ENCODE measurements at regions not wholly inside any gene's neighbourhood (a gene's known extent, or its start where the extent isn't known, plus 50 kb on each side); places are given as distances from the start of the nearest gene placed in this dataset.
"Not testable (repeated sequence)": the region's sequence is repeated elsewhere in the genome, so short reads cannot be mapped to it uniquely, and the experiment has no call there.

- H3K36me3 ChIP-seq: no peaks in the 10 kb centered on the region
- intact Hi-C loops (cut with DNase I): no loop called here
- H3K27me3 ChIP-seq: no peaks in the 10 kb centered on the region
- TF ChIP-seq CTCF (IDR thresholded peaks at IDR 0.05): no peak
- no peaks in the 10 kb centered on the region for H3K9me3 ChIP-seq
- no peaks in the 10 kb centered on the region for H3K4me1 ChIP-seq
- DNase-seq: no peak
- no peak overlapping the region for H3K9ac ChIP-seq (ENCODE audit: low read depth in 2 of 2, low read length in 2 of 2)
- H3K27ac ChIP-seq: no peak overlapping the region
- no peak overlapping the region for H3K4me3 ChIP-seq
Measured at GRCh38 chr6:154624038-154624599, 109.1 kb upstream of the SCAF8 start.

GRCh38 chr6:154624727-154625126 is 108.5 kb upstream of the SCAF8 start:
- H3K36me3 ChIP-seq; H3K4me1 ChIP-seq; H3K27me3 ChIP-seq; H3K4me3 ChIP-seq; intact Hi-C loops (cut with DNase I); DNase-seq; H3K27ac ChIP-seq; H3K9ac ChIP-seq (ENCODE audit: low read depth in 2 of 2, low read length in 2 of 2); H3K9me3 ChIP-seq: not testable (repeated sequence)

GRCh38 chr6:154625721-154626120 is 107.5 kb upstream of the SCAF8 start:
- no peaks in the 10 kb centered on the region for H3K36me3 ChIP-seq
- no peak for TF ChIP-seq CTCF (IDR thresholded peaks at IDR 0.05)
- H3K27ac ChIP-seq: no peak overlapping the region
- intact Hi-C loops (cut with DNase I): no loop called here
- H3K27me3 ChIP-seq: no peaks in the 10 kb centered on the region
- no peaks in the 10 kb centered on the region for H3K9me3 ChIP-seq
- no peak for DNase-seq
- H3K9ac ChIP-seq (ENCODE audit: low read depth in 2 of 2, low read length in 2 of 2): no peak overlapping the region
- H3K4me1 ChIP-seq: no peaks in the 10 kb centered on the region
- no peak overlapping the region for H3K4me3 ChIP-seq

- intact Hi-C loops (cut with DNase I): no loop called here
- no peak for DNase-seq
- Histone ChIP-seq H3K27ac (no peak overlapping the region), H3K4me1 (no peaks in the 10 kb centered on the region), H3K9ac (ENCODE audit: low read depth in 2 of 2, low read length in 2 of 2) (no peak overlapping the region), H3K36me3 (no peaks in the 10 kb centered on the region), H3K27me3 (no peaks in the 10 kb centered on the region), H3K4me3 (no peak overlapping the region), H3K9me3 (no peaks in the 10 kb centered on the region)
- TF ChIP-seq CTCF (IDR thresholded peaks at IDR 0.05): no peak
Measured at GRCh38 chr6:154629127-154629526, 104.1 kb upstream of the SCAF8 start.

GRCh38 chr6:154632119-154632518 is 101.1 kb upstream of the SCAF8 start:
- intact Hi-C loops (cut with DNase I): no loop called here
- no peak overlapping the region for H3K9ac ChIP-seq (ENCODE audit: low read depth in 2 of 2, low read length in 2 of 2)
- H3K36me3 ChIP-seq: no peaks in the 10 kb centered on the region
- H3K27ac ChIP-seq: no peak overlapping the region
- no peaks in the 10 kb centered on the region for H3K9me3 ChIP-seq
- no peak for DNase-seq
- no peaks in the 10 kb centered on the region for H3K4me1 ChIP-seq
- no peaks in the 10 kb centered on the region for H3K27me3 ChIP-seq
- no peak for TF ChIP-seq CTCF (IDR thresholded peaks at IDR 0.05)
- H3K4me3 ChIP-seq: no peak overlapping the region

- no peak for DNase-seq
- intact Hi-C loops (cut with DNase I): no loop called here
- Histone ChIP-seq H3K9ac (ENCODE audit: low read depth in 2 of 2, low read length in 2 of 2) (no peak overlapping the region), H3K4me1 (no peaks in the 10 kb centered on the region), H3K36me3 (no peaks in the 10 kb centered on the region), H3K9me3 (no peaks in the 10 kb centered on the region), H3K27me3 (no peaks in the 10 kb centered on the region), H3K27ac (no peak overlapping the region), H3K4me3 (no peak overlapping the region)
- no peak for TF ChIP-seq CTCF (IDR thresholded peaks at IDR 0.05)
Measured at GRCh38 chr6:154637392-154637791, 95.8 kb upstream of the SCAF8 start.

Measured in colonic mucosa (tissue), 4 donors.